Posterior vena cava (tissue), 2 donors: ENCODE measurements at regions not wholly inside any gene's neighbourhood (a gene's known extent, or its start where the extent isn't known, plus 50 kb on each side); places are given as distances from the start of the nearest gene placed in this dataset.

Experiments used
- DNase-seq: peaks from one replicate; pipeline ENCODE4 v3.0.0-alpha.2; 2020; ENCODE audit warnings: low spot score
- intact Hi-C, 2 donors: fragments of 100-400 bp; cut with DNase I; formaldehyde crosslinking; loops; one replicate each; pipeline versions ENCODE4 v1.14.1 to v1.14.2; 2022 to 2023
- donor health status: DM: yes; HTN: yes; CAD: no.
- donor health status: DM: yes; HTN: yes; CAD: no.

- DNase-seq, result no peak
- intact Hi-C loops, result no loop called here
Measured at GRCh38 chr5:174380311-174380710, 334.8 kb downstream of the NSG2 start.

GRCh38 chr5:174381241-174381640, 335.7 kb downstream of the NSG2 start:
- intact Hi-C loops, result no loop called here

DNA sequence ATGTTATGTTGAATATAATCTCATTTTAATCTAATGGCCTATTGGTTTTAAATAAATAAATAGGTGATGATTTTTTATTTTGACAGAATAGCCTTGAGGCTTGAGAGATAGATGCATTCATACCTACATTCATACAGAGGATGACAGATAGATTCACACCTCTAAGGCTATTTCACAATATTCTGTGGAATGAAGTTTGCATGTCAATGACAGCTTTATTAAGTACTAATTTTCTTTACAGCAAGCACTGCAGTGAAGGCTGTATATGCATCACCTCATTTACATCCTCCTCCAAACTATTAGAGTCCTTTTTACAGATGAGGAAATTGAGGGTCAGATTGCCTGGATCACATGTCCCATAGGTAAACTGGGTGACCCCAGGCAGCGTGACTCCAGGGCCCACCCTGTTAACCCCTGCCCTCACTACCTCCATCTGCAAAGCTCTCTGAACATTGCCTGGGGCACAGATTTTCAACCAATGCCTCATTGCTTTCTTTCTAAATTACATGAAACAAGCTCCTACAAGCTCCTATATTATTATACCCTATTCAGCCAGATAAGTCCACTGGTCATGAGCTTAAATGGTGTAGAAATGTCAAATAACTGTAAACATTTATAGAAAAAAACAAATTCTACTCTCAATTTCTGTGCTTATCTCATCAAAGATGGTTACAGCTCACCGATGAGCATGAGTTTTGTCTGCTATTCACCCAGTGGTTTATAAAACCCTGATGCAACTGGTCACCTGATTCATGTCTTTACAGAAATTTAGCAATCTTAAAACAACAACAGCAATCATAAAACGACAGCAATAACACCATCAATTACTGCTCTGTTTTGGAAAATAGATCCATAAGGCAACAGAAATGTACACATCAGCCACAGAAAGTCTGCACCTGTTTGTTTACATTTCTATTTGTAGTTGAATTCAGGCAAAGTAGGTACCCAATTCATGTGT, 338.0 kb downstream of the NSG2 start:
- no peak for DNase-seq
- intact Hi-C loops, result no loop called here

More at GRCh38 chr5:174381241-174381640, 335.7 kb downstream of the NSG2 start:
- DNase-seq, result no peak

- DNase-seq, result no peak
- intact Hi-C loops, result no loop called here
Measured at GRCh38 chr5:174384509-174384947, 339.0 kb downstream of the NSG2 start.

DNA sequence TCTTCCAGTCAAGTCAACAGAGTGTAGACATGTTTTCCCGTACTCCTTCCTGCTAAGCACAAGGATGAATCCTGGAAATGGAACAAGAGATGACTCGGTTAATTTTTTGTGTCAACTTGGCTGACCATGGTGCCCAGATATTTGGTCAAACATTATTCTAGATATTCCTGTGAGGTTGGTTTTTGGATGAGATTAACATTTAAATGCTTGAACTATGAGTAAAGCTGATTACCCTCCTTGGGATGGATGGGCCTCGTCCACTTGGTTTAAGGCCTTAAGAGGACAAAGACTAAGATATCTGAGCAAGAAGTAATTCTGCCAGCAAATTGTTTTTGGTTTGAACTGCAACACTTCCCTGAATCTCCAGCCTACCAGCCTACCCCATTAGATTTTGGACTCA, 338.1 kb upstream of the MSX2 start:
- intact Hi-C loops, result no loop called here

DNA sequence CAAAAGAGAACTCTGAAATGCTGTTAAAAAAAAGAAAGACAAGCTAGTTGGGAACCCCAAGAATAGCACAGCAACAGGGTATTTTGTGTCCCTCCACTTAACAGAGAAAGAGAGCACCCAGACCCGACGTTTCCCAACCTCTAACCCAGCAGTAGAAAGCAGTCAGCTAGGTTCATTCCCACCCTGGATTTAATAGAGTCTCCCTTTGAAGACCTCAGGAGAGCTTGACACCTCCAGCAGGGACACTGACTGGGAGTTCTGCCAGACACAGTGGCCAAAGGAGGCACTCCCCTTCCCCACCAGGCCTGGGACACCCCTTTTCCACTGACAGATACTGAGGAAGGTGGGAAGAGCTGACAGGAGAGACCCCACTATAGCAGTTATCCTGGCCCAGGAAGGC, 337.5 kb upstream of the MSX2 start:
- no peak for DNase-seq
- intact Hi-C loops, result no loop called here

More for the DNA sequence above, 338.1 kb upstream of the MSX2 start:
- no peak for DNase-seq

DNA sequence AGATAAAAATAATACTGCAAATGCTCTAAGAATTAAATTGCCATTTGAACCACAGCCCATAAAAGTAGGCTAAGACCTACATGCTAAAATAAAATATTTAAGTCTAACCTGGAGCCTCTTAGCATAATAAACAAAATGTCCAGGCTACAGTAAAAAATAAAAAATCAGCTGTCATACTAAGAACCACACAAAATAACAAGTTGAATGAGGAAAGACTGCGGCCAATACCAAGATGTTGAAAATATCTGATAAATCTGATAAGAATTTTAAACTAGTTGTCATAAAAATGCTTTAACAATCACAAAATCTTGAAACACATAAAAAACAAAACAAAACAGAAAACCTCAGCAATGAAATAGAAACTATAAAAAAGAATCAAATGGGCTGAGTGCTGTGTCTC, 336.9 kb upstream of the MSX2 start:
- intact Hi-C loops, result no loop called here
- DNase-seq, result no peak

DNA sequence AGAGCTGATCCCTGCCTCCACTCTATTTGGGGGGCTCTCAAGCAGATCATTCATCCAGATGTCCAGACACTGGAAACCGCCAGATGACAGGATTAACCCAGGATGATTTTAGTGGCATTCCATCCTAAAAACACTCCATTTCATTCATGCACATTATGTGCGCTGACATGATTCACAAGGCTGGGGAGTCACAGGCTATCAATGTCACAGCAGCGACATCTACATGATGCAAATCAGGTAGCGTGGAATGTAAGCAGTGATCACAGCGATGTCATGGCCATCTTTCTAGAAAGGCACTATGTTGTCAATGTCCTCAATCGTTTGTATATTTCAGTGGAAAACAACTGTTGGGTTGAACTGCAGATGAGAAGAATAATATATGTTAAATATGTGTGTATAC, 331.5 kb upstream of the MSX2 start:
- intact Hi-C loops, result no loop called here
- no peak for DNase-seq

DNA sequence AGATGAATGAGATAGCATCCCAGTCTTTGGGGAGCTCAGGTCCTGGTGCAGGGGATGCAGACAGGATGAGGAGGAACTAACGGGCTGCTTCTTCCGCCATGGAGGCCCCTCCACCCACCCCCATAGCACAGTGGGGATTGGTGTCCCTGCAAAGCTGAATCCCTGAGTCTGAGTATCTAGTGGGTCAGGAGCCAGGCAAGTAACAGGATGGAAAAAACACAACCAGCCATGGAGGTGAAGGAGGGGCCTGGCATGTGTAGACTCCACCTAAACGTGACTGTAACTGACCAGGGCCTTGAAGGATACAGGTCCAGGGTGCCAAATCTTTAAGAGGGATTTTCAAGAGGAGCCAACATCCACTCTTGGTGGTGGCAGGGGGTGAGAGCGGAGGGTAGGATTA, 327.8 kb upstream of the MSX2 start:
- intact Hi-C loops, result no loop called here
- no peak for DNase-seq

DNA sequence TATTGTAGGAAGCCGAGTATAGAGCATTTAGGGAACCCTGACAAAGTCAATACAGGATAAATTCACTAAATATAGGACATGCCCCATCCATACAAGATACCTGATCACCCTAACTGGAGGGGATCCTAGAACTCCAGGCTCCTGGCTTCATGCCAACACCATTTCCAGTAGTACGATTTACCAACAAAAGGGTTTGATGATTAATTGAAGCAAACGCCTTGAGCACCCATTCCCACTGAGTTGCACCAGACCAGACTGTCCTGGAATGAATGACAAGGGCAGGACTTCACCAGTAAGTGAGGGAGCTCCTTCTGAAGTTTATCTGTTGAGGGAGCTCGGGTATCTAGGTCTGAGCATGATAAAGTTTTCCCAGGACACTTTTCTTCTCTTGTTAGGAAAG, 327.2 kb upstream of the MSX2 start:
- intact Hi-C loops, result no loop called here
- no peak for DNase-seq

DNA sequence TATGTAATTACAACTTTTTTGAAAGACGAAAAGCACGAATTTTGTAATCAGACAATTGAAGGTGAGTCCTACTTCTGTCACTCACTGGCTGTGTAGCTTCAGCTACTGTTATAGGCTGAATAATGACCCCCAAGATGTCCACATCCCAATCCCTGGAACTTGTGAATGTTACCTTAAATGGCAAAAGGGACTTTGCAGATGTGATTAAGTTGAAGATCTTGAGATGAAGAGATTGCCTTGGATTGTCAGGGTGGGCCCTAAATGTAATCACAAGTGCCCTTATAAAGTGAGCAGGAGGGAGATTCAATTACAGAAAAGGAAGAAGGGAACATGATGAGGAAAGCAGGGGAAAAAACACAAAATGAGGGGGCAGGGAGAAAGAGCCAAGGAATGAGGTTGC, 326.2 kb upstream of the MSX2 start:
- no peak for DNase-seq
- intact Hi-C loops, result no loop called here

DNA sequence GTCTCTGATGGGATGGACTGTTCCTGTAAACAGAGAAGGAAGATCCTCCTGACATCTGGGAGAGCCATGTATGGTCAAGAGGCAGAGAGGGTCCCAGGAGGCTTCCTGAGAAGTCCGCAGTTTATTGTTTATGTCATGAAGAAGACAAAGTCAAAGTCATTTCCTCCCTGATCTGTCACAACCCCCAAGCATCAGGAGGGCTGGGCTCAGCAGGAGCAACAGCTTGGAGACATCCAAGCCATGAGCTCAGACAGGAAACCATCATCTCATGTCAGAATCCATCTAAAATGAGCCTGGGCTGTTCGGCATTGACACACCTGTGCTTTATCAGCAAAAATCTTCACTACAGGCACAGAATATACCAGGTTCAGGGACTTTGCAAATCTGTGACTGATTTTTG, 325.0 kb upstream of the MSX2 start:
- intact Hi-C loops, result no loop called here
- DNase-seq, result no peak

DNA sequence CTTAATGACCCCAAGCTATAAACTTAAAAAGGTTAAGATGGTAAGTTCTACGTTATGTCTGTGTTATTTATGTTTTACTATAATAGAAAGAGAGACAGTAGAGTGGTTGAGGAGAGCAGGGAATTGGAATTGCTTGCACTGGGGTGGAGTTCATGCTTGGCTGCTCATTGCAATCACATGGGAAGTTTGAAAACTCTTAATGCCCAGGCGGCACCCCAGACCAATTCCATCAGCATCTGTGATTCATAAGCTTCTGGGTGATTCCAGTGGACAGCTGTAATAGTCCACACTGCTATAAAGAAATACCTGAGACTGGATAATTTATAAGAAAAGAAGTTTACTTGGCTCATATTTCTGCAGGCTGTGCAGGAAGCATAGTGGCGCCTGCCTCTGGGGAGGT, 323.9 kb upstream of the MSX2 start:
- DNase-seq, result no peak
- intact Hi-C loops, result no loop called here

- DNase-seq, result no peak
- intact Hi-C loops, result no loop called here
Measured at GRCh38 chr5:174401793-174402192, 322.6 kb upstream of the MSX2 start.

- DNase-seq, result no peak
- intact Hi-C loops, result no loop called here
Measured at GRCh38 chr5:174402222-174402812, 322.1 kb upstream of the MSX2 start.

- intact Hi-C loops, result no loop called here
- no peak for DNase-seq
Measured at GRCh38 chr5:174404848-174405247, 319.5 kb upstream of the MSX2 start.

GRCh38 chr5:174409070-174409469, 315.3 kb upstream of the MSX2 start:
- no peak for DNase-seq
- intact Hi-C loops, result no loop called here

DNA sequence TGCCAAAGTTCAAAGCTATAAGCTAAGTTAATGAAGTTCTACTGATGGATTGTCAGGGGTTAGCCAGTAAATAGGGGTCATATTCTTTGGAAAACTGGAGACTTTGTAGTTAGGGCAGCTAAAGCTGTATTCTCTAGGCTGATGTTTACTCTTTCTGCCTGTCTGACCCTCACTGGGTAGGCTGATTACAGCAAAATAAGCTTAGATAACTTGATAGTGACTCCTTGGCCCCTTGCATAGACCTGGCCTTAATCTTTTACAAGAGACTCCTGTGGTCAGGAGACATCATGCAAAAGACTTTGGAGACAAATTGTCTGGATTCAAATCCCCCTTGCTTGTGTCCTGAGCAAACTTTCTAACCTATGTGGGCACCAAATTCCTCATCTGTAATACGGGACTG, 314.4 kb upstream of the MSX2 start:
- DNase-seq, result no peak
- intact Hi-C loops, result loop anchor here in 1 of 2 donors (5.0 kb wide), 1 partner anchor 1742 kb away; no protein-coding TSS in a partner anchor

DNA sequence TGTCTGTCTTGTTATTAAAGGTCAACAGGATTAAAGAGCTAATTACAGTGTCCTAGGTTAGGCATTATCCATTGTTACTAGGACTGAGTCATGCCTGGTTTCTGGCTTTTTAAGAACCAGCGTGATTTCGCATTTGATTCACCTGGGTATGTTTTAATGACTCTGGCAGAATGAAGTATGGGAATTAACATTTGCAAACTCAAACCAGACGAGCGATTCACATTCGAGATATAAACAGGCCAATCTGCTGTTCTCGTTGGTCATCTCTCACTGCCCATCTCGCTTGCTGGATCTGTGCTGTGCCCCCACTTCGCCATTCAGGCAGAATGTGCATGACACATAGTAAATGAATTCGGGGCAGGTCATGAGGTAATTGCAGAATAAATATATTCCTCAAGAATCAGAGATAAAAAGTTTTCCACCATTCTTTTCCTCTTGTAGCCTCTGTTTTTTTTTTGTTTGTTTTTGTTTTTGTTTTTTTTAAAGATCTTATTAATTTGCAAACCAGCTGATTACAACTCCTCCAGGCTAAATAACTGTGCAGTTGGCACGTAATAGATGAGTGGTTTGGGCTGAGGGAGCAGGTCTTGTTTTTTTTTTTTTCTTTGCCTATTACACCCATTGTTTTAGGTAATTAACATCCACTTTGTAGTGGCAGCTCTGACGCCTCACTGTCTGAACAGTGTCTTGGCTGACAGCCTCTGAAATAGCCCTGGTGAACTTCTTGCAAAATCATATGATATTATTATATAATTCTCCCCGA, 313.5 kb upstream of the MSX2 start:
- intact Hi-C loops, result loop anchor here in 1 of 2 donors (5.0 kb wide), 1 partner anchor 1741 kb away; no protein-coding TSS in a partner anchor
- no peak for DNase-seq

DNA sequence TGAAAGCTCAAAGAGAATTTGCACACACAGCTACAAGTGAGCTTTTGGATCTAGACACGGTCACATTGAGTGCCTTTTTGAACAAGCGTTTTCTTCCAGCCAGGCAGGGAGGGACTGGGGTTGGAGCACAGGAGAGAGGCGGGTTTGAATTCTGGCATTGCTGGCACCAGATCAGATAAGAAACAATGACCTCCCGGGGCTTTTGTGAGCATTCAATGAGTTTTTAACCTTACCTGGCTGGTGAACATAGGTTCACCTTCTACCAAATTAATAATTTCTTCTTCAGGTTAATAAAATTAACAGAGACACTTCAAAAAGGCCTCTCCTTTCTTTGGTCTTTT, 312.9 kb upstream of the MSX2 start:
- DNase-seq, result no peak

More for the DNA sequence above, 312.9 kb upstream of the MSX2 start:
- intact Hi-C loops, result loop anchor here in 1 of 2 donors (5.0 kb wide), 1 partner anchor 1741 kb away; no protein-coding TSS in a partner anchor
